ENCODE measurements at regions not wholly inside any gene's neighbourhood (a gene's known extent, or its start where the extent isn't known, plus 50 kb on each side); places are given as distances from the start of the nearest gene placed in this dataset.

DNA sequence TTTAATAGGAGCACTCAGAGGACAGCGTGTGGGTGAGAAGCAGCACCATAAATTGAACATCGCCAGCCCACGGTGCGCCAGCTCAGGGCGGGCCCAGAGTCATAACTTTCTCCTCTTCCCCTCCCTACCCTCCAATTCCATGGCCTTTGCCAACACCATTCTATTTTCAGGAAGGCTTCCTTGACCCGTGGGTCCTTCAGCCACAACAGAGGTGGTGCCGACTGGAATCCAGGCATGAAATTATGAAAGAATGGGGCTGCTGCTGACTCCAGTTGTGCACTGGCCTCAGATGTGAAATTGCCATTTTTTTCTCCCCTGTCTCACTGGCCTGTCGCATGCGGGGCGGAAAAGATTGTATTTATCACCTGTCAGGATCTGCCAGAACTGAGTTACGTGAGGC, 345.9 kb downstream of the MIAT start:
- DNase-seq (ENCODE audit: low read depth in 2 of 2) = no peak

DNA sequence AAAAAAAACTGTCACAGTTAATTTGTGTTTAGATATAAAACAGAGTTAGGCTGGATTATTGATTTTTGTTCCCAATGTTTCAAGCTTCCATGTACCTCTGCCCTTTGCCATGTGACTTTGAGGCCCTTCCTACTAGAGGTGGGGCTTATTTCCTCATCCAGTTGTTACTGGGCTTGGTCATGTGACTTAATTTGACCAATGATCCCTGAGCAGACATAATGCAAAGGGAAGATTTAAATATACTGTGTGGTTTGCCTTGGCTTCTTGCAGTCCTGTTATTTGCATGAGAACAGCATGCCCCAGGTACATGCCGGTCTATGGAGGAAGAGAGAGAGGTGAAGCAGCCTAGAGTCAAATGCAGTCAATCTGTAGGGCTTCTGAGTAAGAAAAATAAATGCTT, 347.0 kb downstream of the MIAT start:
- DNase-seq (ENCODE audit: low read depth in 2 of 2) = no peak

DNA sequence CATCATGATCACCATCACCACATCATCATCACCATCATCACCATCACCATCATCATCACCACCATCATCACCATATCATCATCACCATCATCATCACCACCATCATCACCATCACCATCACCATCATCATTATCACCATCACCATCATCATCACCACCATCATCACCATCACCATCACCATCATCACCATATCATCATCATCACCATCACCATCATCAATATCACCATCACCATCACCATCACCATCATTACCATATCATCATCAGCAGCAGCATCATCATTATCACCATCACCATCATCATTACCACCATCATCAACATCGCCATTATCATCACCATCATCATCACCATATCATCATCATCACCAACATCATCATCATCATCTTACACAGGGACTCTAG, 351.1 kb downstream of the MIAT start:
- no peak for DNase-seq (ENCODE audit: low read depth in 2 of 2)

DNA sequence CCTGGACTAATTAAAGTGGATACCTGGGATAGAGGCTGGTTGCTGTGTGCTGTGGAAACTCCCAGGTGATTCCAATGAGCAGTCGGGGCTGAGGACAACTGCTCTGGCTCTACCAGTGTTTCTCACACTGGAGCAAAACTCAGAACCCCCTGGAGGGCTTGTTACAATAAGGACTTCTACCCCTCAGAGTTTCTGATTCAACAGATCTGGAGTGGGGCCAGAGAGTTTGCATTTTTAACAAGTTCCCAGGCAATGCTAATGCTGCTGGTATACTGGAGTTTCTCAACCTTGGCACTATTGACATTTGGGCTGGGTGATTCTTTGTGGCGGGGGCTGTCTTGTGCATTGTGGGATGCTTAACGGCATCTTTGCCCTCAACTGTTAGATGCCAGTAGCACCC, 353.7 kb downstream of the MIAT start:
- DNase-seq (ENCODE audit: low read depth in 2 of 2) = no peak

DNA sequence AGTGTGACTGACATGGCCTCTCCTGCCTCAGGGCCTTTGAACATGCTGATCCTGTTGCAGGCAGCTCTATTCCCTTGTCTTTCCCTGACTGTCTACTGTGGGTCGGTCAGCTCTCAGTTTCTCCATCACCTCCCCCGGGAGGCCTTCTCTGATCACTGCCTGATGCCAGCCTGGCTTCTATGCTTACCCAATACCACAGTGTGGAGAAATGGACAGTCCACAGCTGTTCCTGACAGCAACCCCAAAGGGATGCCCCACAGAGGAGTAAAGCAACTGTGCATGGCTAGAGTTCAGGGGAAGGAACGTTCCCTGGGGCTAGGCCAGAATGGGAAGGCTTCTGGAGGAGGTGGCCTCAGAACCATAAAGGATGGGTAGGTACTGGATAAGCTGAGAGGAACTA, 354.3 kb downstream of the MIAT start:
- DNase-seq (ENCODE audit: low read depth in 2 of 2) = no peak

DNA sequence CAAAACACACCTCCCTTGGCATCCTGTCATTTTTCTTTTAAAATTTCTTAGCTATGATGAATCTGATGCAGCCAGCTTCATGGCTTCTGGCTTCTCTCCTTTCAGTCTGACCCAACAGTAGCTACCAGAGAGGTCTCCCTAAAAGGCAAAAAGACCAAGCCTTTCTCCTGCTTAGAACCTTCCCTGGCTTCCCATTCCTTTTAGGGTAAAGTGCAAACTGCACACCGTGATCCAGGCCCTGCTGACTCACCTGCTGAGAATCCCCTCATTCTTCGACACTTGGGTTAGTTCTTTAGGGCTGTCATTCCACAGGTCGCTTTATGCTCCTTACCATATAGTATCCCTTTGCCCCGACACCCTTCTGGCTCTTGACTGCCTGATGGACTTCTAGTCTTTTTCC, 362.4 kb downstream of the MIAT start:
- no peak for DNase-seq (ENCODE audit: low read depth in 2 of 2)

DNA sequence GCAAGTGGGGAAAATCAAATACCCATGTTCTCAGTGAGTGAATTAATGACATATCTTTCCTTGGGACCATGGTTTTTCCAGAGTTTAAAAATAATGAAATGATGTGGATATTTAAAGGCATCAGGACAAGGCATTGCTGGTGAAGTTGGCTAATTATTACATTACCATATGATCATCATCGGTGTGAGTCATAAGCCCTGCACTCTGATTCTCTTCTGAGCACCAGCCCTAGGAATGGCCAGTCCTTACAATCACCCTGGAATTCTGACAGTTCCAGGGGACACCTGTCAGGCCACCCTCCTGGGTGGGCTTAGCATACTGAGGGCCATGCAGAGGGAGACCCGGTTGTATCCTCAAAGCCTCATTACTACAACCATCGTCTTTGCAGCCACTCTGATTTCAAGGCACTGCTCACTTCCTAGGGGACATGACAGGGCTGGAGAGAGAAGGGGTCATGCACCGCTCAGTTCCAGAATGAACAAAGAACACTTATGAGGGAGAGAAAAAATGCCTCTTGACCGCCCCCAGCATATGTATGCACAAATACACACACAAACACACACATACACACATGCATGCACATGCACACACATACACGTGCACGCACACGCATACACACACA, 365.0 kb downstream of the MIAT start:
- DNase-seq (ENCODE audit: low read depth in 2 of 2) = no peak

DNA sequence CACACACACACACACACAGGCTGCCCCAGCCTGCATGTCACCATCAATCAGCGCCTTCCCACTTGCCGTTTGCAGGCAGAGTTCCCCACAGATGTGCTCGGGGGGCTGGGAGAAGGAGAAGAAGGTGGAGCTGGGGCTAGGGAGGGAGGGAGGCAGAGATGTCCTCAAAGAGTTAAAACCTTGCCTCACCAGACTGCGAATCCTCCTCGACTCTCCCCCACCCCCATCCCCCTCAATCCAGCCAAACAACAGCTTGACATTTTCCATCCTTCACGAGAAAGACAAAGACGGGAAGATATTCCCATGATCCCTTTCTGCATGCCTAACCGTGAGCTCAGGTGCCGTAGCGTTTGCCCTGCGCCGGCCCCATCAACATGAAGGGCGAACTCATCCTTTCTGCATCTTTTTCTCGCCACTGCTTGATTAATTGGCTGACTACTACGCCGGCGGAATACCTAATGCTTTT, 365.5 kb downstream of the MIAT start:
- DNase-seq (ENCODE audit: low read depth in 2 of 2) = no peak

DNA sequence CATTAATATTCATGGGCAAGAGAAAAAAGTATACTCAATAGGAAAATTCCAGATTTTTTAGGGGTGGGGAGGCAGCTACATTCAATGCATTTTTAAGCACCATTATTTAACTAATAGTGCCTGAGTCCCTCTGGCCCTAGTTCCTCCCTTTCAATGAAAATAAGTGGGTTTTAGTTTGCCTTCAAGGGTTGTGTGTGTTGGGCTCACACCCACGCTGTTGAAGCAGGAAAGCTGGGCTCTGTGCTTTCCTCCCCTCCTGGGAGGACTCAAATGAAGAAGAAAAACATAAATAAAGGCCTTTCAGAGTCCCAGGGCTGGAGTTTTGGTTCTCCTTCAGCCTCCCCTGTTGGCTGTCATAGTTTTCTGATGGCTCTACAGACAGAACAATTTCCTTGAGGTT, 366.2 kb downstream of the MIAT start:
- DNase-seq (ENCODE audit: low read depth in 2 of 2) = no peak

DNA sequence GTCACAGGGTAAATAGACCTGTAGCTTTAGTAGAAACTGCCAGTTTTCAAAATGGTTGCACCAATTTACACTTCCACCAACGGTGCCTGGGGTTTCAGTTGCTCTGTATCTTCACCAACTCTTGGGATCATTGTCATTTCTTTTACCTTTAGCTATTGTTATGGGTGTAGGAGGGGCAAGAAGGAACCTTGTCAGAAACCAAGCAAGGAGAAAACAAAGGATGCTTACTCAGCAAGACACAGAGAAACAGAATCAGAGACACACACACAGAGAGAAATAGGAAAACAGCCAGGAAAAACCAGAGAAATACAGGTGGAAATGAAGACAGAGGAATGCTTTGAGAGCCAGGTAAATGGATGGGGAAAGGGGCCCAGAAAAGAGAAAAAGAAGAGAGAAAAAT, 367.6 kb downstream of the MIAT start:
- DNase-seq (ENCODE audit: low read depth in 2 of 2) = no peak

DNA sequence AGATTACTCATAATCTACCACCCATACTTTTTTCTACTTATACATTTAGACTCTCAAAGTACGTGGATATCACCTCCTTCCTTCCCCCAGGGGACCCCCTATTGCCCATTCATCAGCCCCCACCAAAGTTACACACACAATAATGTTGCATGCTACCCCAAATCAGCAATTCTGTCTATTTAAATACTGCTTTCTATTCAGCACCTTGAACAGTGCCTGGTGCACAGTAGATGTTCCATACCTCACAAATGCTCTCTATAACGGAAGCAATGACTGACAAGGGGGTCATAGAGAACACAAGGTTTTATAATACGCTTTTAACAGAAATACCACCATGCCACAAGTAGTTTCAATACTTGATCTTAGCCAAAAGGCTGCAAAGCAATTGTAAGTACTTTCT, 370.7 kb downstream of the MIAT start:
- DNase-seq (ENCODE audit: low read depth in 2 of 2) = no peak

DNA sequence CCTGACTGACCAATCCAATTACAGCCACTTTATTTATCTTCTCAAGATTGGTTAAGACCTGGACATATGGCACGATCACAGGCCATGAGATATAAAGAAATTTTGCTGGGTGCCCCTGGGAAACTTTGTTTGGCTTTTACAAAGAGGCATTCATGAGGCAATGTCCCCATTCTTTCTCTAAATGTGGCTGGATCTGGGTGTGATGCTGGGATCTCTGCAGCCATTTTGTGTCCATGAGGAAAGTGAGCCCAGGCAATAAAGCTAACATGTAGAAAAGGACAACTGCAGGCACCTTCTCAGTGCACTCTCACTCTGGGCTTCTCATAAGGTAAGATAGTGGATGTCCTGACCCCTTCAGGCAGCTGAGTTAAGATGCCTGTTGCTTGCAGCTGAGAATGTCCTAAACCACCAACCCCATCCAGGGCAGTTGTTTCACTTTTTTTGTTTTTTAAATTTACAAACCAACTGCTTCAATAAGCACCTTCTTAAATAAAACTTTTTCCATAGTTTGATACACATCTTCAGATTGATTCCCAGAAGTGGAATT, 372.3 kb downstream of the MIAT start:
- DNase-seq (ENCODE audit: low read depth in 2 of 2) = no peak

DNA sequence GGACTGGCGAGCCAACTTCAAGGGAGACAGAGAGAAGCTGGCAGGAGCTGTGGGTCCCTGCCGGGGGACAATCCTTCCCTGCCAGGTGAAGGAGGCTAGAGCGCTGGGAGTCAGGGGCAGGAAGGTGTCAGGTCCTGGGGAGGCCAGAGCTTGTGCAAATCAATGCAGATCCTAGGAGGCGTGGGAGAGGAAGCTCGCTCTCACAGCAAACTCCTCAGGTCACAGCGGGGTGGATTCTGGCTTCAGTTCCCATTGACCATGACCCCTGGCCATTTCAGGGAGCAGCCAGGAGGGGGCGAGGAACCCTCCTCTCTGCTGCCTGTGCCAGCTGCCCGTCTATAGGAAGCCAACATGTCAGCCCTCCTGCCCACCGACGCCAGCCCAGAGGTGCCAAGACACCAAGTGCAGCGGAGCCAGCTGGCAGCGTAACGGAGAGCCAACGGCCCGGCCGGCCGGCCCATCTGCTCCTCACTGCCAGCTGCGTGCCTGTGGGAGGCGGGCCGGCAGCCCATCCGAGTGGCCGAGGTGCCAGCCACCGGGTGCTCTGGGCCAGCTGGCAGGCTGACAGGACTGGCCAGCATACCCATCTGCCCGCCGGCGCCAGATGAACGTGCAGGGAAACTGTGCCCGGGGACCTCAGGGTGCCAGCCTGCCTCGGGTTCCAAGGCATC, 374.8 kb downstream of the MIAT start:
- no peak for DNase-seq (ENCODE audit: low read depth in 2 of 2)

DNA sequence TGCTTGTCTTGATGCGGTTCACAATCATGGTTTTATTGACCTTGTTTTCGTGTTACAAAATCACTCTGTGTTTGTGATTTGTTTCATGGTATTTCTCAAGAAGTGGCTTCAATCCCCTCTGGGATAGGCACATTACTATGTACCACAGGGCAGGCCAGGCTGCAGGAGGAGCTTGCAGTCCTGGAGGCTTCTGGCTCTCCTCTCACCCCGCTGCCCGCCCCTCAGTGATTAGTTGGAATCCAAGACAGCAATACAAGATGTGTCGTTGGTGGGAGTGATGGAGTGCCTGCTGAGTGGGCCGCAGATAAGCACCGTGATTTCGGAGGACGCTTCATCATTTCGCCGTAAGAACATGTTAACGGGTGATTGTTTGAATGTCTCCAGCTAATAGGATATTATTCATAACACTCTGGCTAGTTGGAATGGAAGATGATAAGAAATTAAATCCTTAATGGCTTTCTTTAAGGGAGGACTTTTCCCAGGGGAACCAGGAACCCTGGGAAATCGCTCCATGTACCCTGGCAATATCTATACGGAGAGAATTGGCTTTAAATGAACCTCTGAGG, 384.4 kb downstream of the MIAT start:
- DNase-seq (ENCODE audit: low read depth in 2 of 2) = no peak

DNA sequence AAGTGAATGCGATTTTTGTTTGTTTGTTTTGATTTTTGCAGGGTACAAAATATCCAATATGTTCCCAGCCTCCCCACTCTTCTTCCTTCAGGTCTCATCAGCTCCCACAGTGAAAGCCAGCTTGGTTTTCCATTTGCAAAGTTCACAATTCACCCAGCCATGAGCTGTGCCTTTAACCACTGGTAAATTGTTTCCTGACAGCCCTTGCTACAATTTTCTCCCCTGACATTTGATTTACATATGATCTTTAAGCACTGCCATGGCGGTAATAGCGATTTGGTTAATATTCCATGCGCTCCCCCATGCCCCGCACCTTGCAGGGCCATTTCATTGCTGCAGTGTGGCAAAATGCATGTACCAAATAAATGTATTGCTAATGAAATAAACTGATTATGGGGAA, 385.9 kb downstream of the MIAT start:
- no peak for DNase-seq (ENCODE audit: low read depth in 2 of 2)

DNA sequence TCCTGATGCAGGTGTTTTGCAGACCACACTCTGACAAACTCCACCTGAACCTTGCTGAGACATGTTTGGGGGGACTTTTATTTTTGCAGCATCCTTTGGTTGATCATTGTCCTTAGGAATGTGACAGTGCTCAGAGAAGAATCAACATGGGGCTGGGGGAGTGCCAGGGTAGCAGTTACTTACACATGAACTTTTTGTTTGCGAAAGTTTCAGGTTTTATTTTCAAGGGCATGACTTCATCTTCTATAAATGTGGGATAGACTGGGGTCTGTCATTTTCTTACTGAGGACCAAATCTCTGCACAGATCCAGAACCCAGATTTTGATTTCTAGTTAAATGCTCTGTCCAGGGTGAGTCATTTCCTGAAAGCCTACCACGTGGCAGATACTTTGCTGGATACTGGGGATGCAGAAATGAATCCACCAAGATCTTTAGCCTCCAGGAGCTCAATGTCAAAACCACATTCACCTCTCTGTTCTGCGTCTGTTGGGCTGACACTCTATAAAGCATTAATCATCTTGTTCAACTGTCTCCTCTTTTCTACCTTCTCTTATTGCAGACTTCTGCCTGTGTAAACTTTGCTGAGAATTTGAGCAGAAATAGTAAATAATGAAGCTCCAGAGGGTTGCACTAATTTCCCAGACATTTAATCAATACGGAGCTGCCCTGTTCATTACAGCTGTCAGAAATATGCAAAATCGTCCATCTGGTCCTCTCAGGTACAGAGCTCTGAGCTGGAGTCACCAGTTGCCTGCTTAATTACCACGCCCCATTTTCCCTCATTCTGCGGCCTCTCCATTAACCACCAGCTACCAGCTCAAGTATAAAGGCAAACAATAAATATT, 387.9 kb downstream of the MIAT start:
- no peak for DNase-seq (ENCODE audit: low read depth in 2 of 2)

DNA sequence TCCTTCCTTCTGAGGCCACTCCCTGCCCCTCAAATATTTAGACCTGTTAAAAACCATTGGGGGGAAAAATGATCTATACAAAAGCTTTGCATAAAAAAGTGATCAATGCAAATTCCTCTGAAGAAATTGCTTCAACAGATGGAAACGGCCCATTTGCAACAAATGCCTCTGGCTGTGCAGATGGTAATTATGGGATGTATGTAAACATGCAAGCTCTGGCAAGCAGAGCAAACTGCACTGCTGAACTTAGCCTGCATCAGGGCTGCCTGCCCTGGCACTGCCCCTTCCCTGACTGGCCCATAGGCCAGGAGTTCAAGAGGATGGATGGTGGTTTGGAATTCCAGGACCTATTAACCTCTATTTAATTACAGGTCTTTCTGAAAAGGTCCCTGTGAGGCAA, 388.7 kb downstream of the MIAT start:
- no peak for DNase-seq (ENCODE audit: low read depth in 2 of 2)

DNA sequence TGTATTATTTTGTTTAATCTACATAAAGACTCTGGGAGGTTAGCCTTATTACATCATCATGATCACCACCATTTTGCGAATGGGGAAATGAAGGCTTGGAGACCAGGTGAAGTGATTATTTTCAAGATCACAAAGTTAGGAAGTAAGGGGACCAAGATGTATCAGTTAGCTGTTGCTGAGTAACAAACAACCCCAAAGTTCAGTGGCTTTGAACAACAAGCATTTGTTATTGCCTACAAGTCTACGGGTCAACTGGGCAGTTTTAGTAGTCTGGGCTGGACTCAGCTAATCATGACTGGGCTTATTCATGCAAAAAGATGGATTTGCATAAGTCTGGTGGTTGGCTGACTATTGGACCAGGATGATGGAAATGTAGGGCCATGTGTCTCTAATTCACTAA, 389.2 kb downstream of the MIAT start:
- no peak for DNase-seq (ENCODE audit: low read depth in 2 of 2)

DNA sequence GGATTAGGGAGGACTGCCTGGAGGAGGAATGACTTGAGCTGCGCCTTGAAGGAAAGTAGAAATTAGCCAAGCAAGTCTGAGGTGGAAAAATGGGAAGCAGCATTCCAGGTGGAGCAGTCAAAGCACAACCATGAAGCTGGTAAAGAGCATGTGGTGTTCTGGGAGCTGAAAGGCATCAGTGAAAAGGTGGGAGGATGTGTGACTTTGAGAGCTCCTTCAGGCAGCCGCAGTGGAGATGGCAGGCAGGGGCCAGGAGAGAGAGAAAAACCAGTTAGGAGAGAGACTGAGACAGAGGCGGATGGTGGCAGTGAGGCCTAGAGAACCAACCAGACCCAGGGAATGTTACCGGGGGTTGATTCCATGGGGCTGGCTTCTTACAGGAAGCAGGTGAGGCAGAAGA, 393.4 kb downstream of the MIAT start:
- no peak for DNase-seq (ENCODE audit: low read depth in 2 of 2)

DNA sequence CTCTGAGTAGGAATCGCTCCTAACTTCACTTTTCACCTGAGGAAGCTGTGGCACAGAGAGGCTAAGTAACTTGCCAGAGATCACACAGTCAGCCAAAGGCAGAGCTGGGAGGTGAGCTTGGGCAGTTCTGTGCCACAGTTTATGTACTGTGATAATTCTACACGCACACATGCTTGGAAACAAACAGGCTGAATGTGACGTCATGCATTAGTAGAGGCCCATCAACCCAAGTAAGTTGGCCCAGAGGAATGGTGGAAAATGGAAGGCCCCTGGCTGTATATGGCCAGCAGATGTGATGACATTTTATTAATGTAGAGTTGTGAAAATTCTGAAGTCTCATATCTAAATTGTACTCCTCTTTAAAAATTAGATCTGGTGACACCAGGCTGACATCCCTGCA, 394.0 kb downstream of the MIAT start:
- no peak for DNase-seq (ENCODE audit: low read depth in 2 of 2)

DNA sequence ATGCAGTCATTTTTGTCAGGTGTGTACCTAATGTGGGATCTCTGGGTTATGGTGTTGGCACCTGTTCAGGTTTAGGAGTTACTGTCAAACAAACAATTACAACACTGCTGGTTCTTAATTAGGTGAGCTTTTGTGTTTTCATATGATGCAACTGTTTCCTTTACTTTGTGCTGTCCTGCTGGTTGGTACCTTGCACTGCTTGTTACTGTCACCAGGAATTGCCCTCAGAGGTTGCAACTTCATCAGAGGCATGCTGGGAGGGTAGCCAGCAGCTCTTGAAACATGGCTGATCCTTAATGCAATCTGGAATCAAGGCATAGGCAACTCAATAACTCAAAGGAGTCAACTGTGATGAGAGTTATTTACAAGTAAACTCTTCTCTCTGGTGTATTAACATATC, 400.3 kb downstream of the MIAT start:
- no peak for DNase-seq (ENCODE audit: low read depth in 2 of 2)

DNA sequence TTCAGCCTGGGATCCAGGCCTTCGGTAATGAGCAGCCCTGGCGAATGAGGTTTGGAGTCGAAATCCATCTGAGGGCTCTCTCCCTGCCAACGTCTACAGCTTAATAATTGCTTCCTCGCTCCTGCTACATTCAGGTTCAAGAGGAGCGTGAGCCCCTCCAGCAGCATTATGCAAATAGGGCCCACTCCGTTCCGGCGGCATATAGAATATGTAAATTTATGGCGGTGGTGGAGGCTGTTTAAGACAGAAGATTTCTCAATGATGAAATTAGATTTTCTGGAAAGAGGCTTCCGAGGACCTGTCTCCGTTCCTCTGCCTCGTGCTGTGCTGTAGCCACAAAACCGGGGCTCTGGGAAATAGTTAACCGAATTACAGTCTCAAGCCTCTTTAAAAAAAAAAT, 402.8 kb downstream of the MIAT start:
- DNase-seq (ENCODE audit: low read depth in 2 of 2) = no peak
